ENCODE measurements at regions not wholly inside any gene's neighbourhood (a gene's known extent, or its start where the extent isn't known, plus 50 kb on each side); places are given as distances from the start of the nearest gene placed in this dataset.

- DNase-seq: no peak
- H3K27ac Mint-ChIP-seq: no peak overlapping the region
- no peak for ATAC-seq
- no peak overlapping the region for H3K4me3 Mint-ChIP-seq
- H3K9me3 Mint-ChIP-seq: no peaks in the 10 kb centered on the region
- ChIA-PET CTCF (no interaction called here), POLR2A (no interaction called here)
- H3K27me3 Mint-ChIP-seq: no peaks in the 10 kb centered on the region
- H3K36me3 Mint-ChIP-seq (ENCODE audit: low read depth): no peaks in the 10 kb centered on the region
- TF ChIP-seq CTCF (IDR thresholded peaks at IDR 0.05): no peak
- H3K4me1 Mint-ChIP-seq (ENCODE audit: low read depth): no peaks in the 10 kb centered on the region
- intact Hi-C loops (cut with micrococcal nuclease): no loop called here
These were observed 1005.1 kb downstream of the PDHA2 start for GRCh38 chr4:96844858-96845490.

GRCh38 chr4:96845819-96846218 lies 1005.9 kb downstream of the PDHA2 start:
- Mint-ChIP-seq H3K36me3 (ENCODE audit: low read depth) (no peaks in the 10 kb centered on the region), H3K27ac (no peak overlapping the region), H3K27me3 (no peaks in the 10 kb centered on the region), H3K9me3 (no peaks in the 10 kb centered on the region), H3K4me1 (ENCODE audit: low read depth) (no peaks in the 10 kb centered on the region), H3K4me3 (no peak overlapping the region)
- DNase-seq (no peak), ATAC-seq (no peak)
- no peak for TF ChIP-seq CTCF (IDR thresholded peaks at IDR 0.05)
- ChIA-PET CTCF (no interaction called here), POLR2A (no interaction called here)
- intact Hi-C loops (cut with micrococcal nuclease): no loop called here

- no peak for TF ChIP-seq CTCF (IDR thresholded peaks at IDR 0.05)
- DNase-seq (no peak), ATAC-seq (no peak)
- Mint-ChIP-seq H3K4me1 (ENCODE audit: low read depth) (no peaks in the 10 kb centered on the region), H3K27ac (no peak overlapping the region), H3K4me3 (no peak overlapping the region), H3K27me3 (no peaks in the 10 kb centered on the region), H3K9me3 (peaks cover 12% of the 10 kb centered on the region), H3K36me3 (ENCODE audit: low read depth) (no peaks in the 10 kb centered on the region)
- intact Hi-C loops (cut with micrococcal nuclease): no loop called here
- CTCF ChIA-PET: no interaction called here
- POLR2A ChIA-PET: no interaction called here
These were observed 1034.8 kb downstream of the PDHA2 start for GRCh38 chr4:96874657-96875056.

GRCh38 chr4:96879527-96879926 lies 1039.6 kb downstream of the PDHA2 start:
- Mint-ChIP-seq H3K4me3 (no peak overlapping the region), H3K27ac (no peak overlapping the region), H3K27me3 (no peaks in the 10 kb centered on the region), H3K4me1 (ENCODE audit: low read depth) (no peaks in the 10 kb centered on the region), H3K9me3 (peaks cover 12% of the 10 kb centered on the region), H3K36me3 (ENCODE audit: low read depth) (no peaks in the 10 kb centered on the region)
- intact Hi-C loops (cut with micrococcal nuclease): no loop called here
- no peak for DNase-seq
- POLR2A ChIA-PET: no interaction called here
- TF ChIP-seq CTCF (IDR thresholded peaks at IDR 0.05): no peak
- CTCF ChIA-PET: no interaction called here
- ATAC-seq: no peak

GRCh38 chr4:96887857-96888256 lies 1048.0 kb downstream of the PDHA2 start:
- TF ChIP-seq CTCF (IDR thresholded peaks at IDR 0.05): no peak
- Mint-ChIP-seq H3K4me3 (no peak overlapping the region), H3K27me3 (no peaks in the 10 kb centered on the region), H3K27ac (no peak overlapping the region), H3K9me3 (peaks cover 2% of the 10 kb centered on the region), H3K36me3 (ENCODE audit: low read depth) (no peaks in the 10 kb centered on the region), H3K4me1 (ENCODE audit: low read depth) (no peaks in the 10 kb centered on the region)
- no peak for DNase-seq
- no peak for ATAC-seq
- ChIA-PET CTCF (no interaction called here), POLR2A (no interaction called here)
- intact Hi-C loops (cut with micrococcal nuclease): no loop called here
